Neural cell (in vitro differentiated cells): ENCODE measurements at regions not wholly inside any gene's neighbourhood (a gene's known extent, or its start where the extent isn't known, plus 50 kb on each side); places are given as distances from the start of the nearest gene placed in this dataset.

Experiments
- H2AFZ ChIP-seq: fragments of 200-600, 300-800 bp; sonication (generic), shearing (Covaris generic); 2 replicates; pipeline ENCODE4 v1.6.0; 2014; ENCODE audit warnings: low read depth, mild to moderate bottlenecking, antibody characterized with exemption, low read length, moderate library complexity
- H3F3A ChIP-seq: fragments of 200-600 bp; shearing (Covaris generic); 2 replicates; pipeline ENCODE4 v1.6.1; 2016; ENCODE audit warnings: mild to moderate bottlenecking, moderate library complexity, mixed read lengths, antibody characterized with exemption, low read length; ENCODE audit not compliant: insufficient read depth, poor library complexity, severe bottlenecking
- H3K27ac ChIP-seq: fragments of 200-600, 300-800 bp; sonication (generic), shearing (Covaris generic); 2 replicates; pipeline ENCODE4 v1.5.1; 2014; ENCODE audit warnings: mild to moderate bottlenecking, low read length, moderate library complexity
- H3K27me3 ChIP-seq: fragments of 300-800, 200-600 bp; sonication (generic), shearing (Covaris generic); 2 replicates; pipeline ENCODE4 v1.6.0; 2014; ENCODE audit warnings: mild to moderate bottlenecking, low read depth, low read length, moderate library complexity; ENCODE audit not compliant: insufficient read depth
- H3K36me3 ChIP-seq: fragments of 300-800, 200-600 bp; sonication (generic), shearing (Covaris generic); 2 replicates; pipeline ENCODE4 v1.5.1; 2014; ENCODE audit warnings: mild to moderate bottlenecking, antibody characterized with exemption, low read length, moderate library complexity; ENCODE audit not compliant: insufficient read depth
- H3K4me2 ChIP-seq: fragments of 300-800, 200-600 bp; sonication (generic), shearing (Covaris generic); 2 replicates; pipeline ENCODE4 v1.6.0; 2014; ENCODE audit warnings: mild to moderate bottlenecking, low read length
- H3K4me3 ChIP-seq: fragments of 300-800, 200-600 bp; sonication (generic), shearing (Covaris generic); 2 replicates; pipeline ENCODE4 v1.5.1; 2014; ENCODE audit warnings: mild to moderate bottlenecking, low read length, moderate library complexity
- H3K79me2 ChIP-seq: fragments of 200-600 bp; shearing (Covaris generic); replicated peaks from 2 replicates; pipeline ENCODE4 v1.6.0; 2014; ENCODE audit warnings: mild to moderate bottlenecking, low read length, moderate library complexity; ENCODE audit not compliant: insufficient read depth
- H3K9ac ChIP-seq: fragments of 300-800, 200-600 bp; sonication (generic), shearing (Covaris generic); 2 replicates; pipeline ENCODE4 v1.6.1; 2016; ENCODE audit warnings: mild to moderate bottlenecking, low read length, mixed read lengths
- H3K9me2 ChIP-seq: fragments of 200-600 bp; shearing (Covaris generic); 2 replicates; pipeline ENCODE4 v1.6.1; 2016; ENCODE audit warnings: mild to moderate bottlenecking, low read length, mixed read lengths; ENCODE audit not compliant: insufficient read depth
- H3K9me3 ChIP-seq: fragments of 200-600, 300-800 bp; sonication (generic), shearing (Covaris generic); 2 replicates; pipeline ENCODE4 v1.6.1; 2016; ENCODE audit warnings: mild to moderate bottlenecking, mixed run types, low read length, moderate library complexity, mixed read lengths
- H4K20me1 ChIP-seq: fragments of 200-600 bp; shearing (Covaris generic); 2 replicates; pipeline ENCODE4 v1.6.1; 2016; ENCODE audit warnings: mild to moderate bottlenecking, mixed run types; ENCODE audit not compliant: insufficient read depth
- CTCF ChIP-seq: fragments of 450-650 bp; IDR thresholded peaks from 2 replicates; pipeline ENCODE4 v1.5.1; 2014; ENCODE audit warnings: antibody characterized with exemption, mild to moderate bottlenecking, moderate library complexity; ENCODE audit not compliant: poor library complexity, severe bottlenecking
- EP300 ChIP-seq: fragments of 450-650 bp; conservative IDR thresholded peaks from 2 replicates; pipeline ENCODE4 v1.6.1; 2014; ENCODE audit warnings: antibody characterized with exemption, mild to moderate bottlenecking, moderate library complexity; ENCODE audit not compliant: poor library complexity, severe bottlenecking
- EZH2 ChIP-seq: fragments of 200-600, 300-800 bp; shearing (Covaris generic), sonication (generic); IDR thresholded peaks from 2 replicates; pipeline ENCODE4 v1.6.1; 2014; ENCODE audit warnings: antibody characterized with exemption, low read length, borderline replicate concordance, mild to moderate bottlenecking; ENCODE audit not compliant: insufficient read depth, poor library complexity, severe bottlenecking
- MXI1 ChIP-seq: fragments of 450-650 bp; conservative IDR thresholded peaks from 2 replicates; pipeline ENCODE4 v1.6.1; 2014; ENCODE audit warnings: antibody characterized with exemption, mild to moderate bottlenecking; ENCODE audit not compliant: poor library complexity, severe bottlenecking
- POLR2AphosphoS5 ChIP-seq: IDR thresholded peaks from 2 replicates; pipeline ENCODE4 v1.6.1; 2012
- RAD21 ChIP-seq: fragments of 450-650 bp; conservative IDR thresholded peaks from 2 replicates; pipeline ENCODE4 v1.6.1; 2014; ENCODE audit warnings: antibody characterized with exemption, mild to moderate bottlenecking, moderate library complexity
- REST ChIP-seq: IDR thresholded peaks from 2 replicates; pipeline ENCODE4 v1.6.1; 2012; ENCODE audit warnings: borderline replicate concordance
- SMC3 ChIP-seq: fragments of 450-650 bp; conservative IDR thresholded peaks from 2 replicates; pipeline ENCODE4 v1.6.1; 2014; ENCODE audit warnings: antibody characterized with exemption, mild to moderate bottlenecking, moderate library complexity; ENCODE audit not compliant: poor library complexity
- TAF1 ChIP-seq: IDR thresholded peaks from 2 replicates; pipeline ENCODE4 v1.6.1; 2012; ENCODE audit warnings: low read depth

- H3K9ac ChIP-seq = no peak overlapping the region
- no peaks in the 10 kb centered on the region for H3K36me3 ChIP-seq
- H3K27ac ChIP-seq = no peak overlapping the region
- H3K4me3 ChIP-seq = no peak overlapping the region
- no peaks in the 10 kb centered on the region for H3K27me3 ChIP-seq
- no peak overlapping the region for H2AFZ ChIP-seq
- H3K4me2 ChIP-seq = no peak overlapping the region
- H3F3A ChIP-seq = no peaks in the 10 kb centered on the region
- no peaks in the 10 kb centered on the region for H3K9me3 ChIP-seq
- TF ChIP-seq REST (no peak), POLR2AphosphoS5 (no peak), SMC3 (no peak), MXI1 (no peak), EP300 (no peak), TAF1 (no peak), EZH2 (no peak), CTCF (no peak), RAD21 (no peak)
- H3K79me2 ChIP-seq = no peaks in the 10 kb centered on the region
- no peaks in the 10 kb centered on the region for H3K9me2 ChIP-seq
- H4K20me1 ChIP-seq = no peaks in the 10 kb centered on the region
These were observed 75.6 kb upstream of the CERS6 start for GRCh38 chr2:168380500-168380899.

- Histone ChIP-seq H3K9ac (no peak overlapping the region), H3K27me3 (no peaks in the 10 kb centered on the region), H3K9me2 (no peaks in the 10 kb centered on the region), H3K79me2 (no peaks in the 10 kb centered on the region), H4K20me1 (no peaks in the 10 kb centered on the region), H3K36me3 (no peaks in the 10 kb centered on the region), H3K4me3 (no peak overlapping the region), H3K9me3 (no peaks in the 10 kb centered on the region), H2AFZ (no peak overlapping the region), H3K4me2 (no peak overlapping the region), H3F3A (no peaks in the 10 kb centered on the region), H3K27ac (no peak overlapping the region)
- TF ChIP-seq RAD21 (no peak), POLR2AphosphoS5 (no peak), TAF1 (no peak), MXI1 (no peak), CTCF (no peak), EP300 (no peak), SMC3 (no peak), EZH2 (no peak), REST (no peak)
These were observed 64.0 kb upstream of the CERS6 start for GRCh38 chr2:168392024-168392423.
